ENCODE measurements at regions not wholly inside any gene's neighbourhood (a gene's known extent, or its start where the extent isn't known, plus 50 kb on each side); places are given as distances from the start of the nearest gene placed in this dataset.
"Not testable (repeated sequence)": the region's sequence is repeated elsewhere in the genome, so short reads cannot be mapped to it uniquely, and the experiment has no call there.

GRCh38 chr3:147256739-147257138 is 149.6 kb downstream of the ZIC4 start:
- ATAC-seq: no peak
- intact Hi-C loops (cut with micrococcal nuclease; ENCODE audit: unreplicated experiment): no loop called here

DNA sequence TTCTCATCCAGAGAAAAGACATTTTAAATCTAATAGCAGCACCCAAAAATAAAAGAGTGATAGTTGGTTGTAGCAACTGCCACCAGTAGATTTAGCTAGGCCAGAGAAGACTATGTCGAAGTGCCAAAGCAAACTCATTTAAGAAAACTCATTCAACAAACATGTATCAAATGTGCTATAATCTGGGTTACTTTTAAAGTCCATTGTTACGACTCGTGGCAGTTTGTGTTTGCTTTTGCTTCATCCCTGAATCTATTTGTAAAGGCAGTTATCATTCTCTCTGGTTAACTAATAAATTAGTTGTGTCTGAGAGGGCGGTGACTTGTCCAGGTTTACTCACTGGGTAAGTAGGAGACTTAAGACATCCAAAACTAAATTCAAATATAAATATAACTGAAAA is 159.4 kb downstream of the ZIC4 start:
- CTCF ChIA-PET: interaction anchor here (0.6 kb wide), 1 partner anchor 570 kb away, joined by 3 read pairs; no protein-coding TSS in a partner anchor
- no peaks in the 10 kb centered on the region for H3K4me1 ChIP-seq (ENCODE audit: control insufficient read depth, insufficient read depth, low read length)
- no peak overlapping the region for H3K27ac ChIP-seq (ENCODE audit: low read length)
- no peak overlapping the region for H3K4me3 ChIP-seq (ENCODE audit: low read depth in 2 of 2, low read length in 2 of 2)
- peaks cover 3% of the 10 kb centered on the region; the same call in 1 of the 2 replicates for H3K9me3 ChIP-seq (ENCODE audit: control insufficient read depth, insufficient read depth, low read depth, low read length)
- no peaks in the 10 kb centered on the region for H3K36me3 ChIP-seq (ENCODE audit: control insufficient read depth, insufficient read depth, low read length)
- TF ChIP-seq, protein P1, sequence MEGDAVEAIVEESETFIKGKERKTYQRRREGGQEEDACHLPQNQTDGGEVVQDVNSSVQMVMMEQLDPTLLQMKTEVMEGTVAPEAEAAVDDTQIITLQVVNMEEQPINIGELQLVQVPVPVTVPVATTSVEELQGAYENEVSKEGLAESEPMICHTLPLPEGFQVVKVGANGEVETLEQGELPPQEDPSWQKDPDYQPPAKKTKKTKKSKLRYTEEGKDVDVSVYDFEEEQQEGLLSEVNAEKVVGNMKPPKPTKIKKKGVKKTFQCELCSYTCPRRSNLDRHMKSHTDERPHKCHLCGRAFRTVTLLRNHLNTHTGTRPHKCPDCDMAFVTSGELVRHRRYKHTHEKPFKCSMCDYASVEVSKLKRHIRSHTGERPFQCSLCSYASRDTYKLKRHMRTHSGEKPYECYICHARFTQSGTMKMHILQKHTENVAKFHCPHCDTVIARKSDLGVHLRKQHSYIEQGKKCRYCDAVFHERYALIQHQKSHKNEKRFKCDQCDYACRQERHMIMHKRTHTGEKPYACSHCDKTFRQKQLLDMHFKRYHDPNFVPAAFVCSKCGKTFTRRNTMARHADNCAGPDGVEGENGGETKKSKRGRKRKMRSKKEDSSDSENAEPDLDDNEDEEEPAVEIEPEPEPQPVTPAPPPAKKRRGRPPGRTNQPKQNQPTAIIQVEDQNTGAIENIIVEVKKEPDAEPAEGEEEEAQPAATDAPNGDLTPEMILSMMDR (IDR thresholded peaks at IDR 0.05): no peak
- no peak for TF ChIP-seq TCF7L2 (IDR thresholded peaks at IDR 0.05; ENCODE audit: low read depth, low read length)
- no peak for TF ChIP-seq SIN3A (IDR thresholded peaks at IDR 0.05; ENCODE audit: borderline replicate concordance, insufficient read depth, low read depth, low read length)
- TF ChIP-seq, protein P2, sequence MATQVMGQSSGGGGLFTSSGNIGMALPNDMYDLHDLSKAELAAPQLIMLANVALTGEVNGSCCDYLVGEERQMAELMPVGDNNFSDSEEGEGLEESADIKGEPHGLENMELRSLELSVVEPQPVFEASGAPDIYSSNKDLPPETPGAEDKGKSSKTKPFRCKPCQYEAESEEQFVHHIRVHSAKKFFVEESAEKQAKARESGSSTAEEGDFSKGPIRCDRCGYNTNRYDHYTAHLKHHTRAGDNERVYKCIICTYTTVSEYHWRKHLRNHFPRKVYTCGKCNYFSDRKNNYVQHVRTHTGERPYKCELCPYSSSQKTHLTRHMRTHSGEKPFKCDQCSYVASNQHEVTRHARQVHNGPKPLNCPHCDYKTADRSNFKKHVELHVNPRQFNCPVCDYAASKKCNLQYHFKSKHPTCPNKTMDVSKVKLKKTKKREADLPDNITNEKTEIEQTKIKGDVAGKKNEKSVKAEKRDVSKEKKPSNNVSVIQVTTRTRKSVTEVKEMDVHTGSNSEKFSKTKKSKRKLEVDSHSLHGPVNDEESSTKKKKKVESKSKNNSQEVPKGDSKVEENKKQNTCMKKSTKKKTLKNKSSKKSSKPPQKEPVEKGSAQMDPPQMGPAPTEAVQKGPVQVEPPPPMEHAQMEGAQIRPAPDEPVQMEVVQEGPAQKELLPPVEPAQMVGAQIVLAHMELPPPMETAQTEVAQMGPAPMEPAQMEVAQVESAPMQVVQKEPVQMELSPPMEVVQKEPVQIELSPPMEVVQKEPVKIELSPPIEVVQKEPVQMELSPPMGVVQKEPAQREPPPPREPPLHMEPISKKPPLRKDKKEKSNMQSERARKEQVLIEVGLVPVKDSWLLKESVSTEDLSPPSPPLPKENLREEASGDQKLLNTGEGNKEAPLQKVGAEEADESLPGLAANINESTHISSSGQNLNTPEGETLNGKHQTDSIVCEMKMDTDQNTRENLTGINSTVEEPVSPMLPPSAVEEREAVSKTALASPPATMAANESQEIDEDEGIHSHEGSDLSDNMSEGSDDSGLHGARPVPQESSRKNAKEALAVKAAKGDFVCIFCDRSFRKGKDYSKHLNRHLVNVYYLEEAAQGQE (IDR thresholded peaks at IDR 0.05; ENCODE audit: insufficient read depth in 1 of 2, low read depth in 2 of 2, low read length in 1 of 2): no peak
- DNase-seq (ENCODE audit: low read depth, low spot score): no peak
- no peak for ATAC-seq
- H3K27me3 ChIP-seq (ENCODE audit: control insufficient read depth, insufficient read depth, low read length): no peaks in the 10 kb centered on the region
- POLR2A ChIA-PET: no interaction called here
- in situ Hi-C loops (cut with HindIII; ENCODE audit: low pct_unique_long_range_greater_than_20kb, low sequenced_read_pairs): no loop called here
- intact Hi-C loops (cut with micrococcal nuclease; ENCODE audit: unreplicated experiment): no loop called here
- no TSS peak for BruUV-seq (replicated peaks)

More at GRCh38 chr3:147256739-147257138, 149.6 kb downstream of the ZIC4 start:
- H3K4me3 ChIP-seq (ENCODE audit: low read depth in 2 of 2, low read length in 2 of 2): no peak overlapping the region
- DNase-seq (ENCODE audit: low read depth, low spot score): no peak
- ChIA-PET CTCF (no interaction called here), POLR2A (interaction anchor here (0.7 kb wide), 1 partner anchor 1240 kb away, joined by 6 read pairs; no protein-coding TSS in a partner anchor)
- H3K27ac ChIP-seq (ENCODE audit: low read length): no peak overlapping the region
- H3K27me3 ChIP-seq (ENCODE audit: control insufficient read depth, insufficient read depth, low read length): no peaks in the 10 kb centered on the region
- in situ Hi-C loops (cut with HindIII; ENCODE audit: low pct_unique_long_range_greater_than_20kb, low sequenced_read_pairs): no loop called here
- no peaks in the 10 kb centered on the region for H3K9me3 ChIP-seq (ENCODE audit: control insufficient read depth, insufficient read depth, low read depth, low read length)
- no peak for TF ChIP-seq TCF7L2 (IDR thresholded peaks at IDR 0.05; ENCODE audit: low read depth, low read length)
- no peak for TF ChIP-seq SIN3A (IDR thresholded peaks at IDR 0.05; ENCODE audit: borderline replicate concordance, insufficient read depth, low read depth, low read length)
- TF ChIP-seq POLR2AphosphoS5 (IDR thresholded peaks at IDR 0.05; ENCODE audit: low read depth, low read length): no peak
- TF ChIP-seq, protein P2 (IDR thresholded peaks at IDR 0.05; ENCODE audit: insufficient read depth in 1 of 2, low read depth in 2 of 2, low read length in 1 of 2): no peak
- TF ChIP-seq, protein P1 (IDR thresholded peaks at IDR 0.05): no peak
- no TSS peak for BruUV-seq (replicated peaks)
- no peaks in the 10 kb centered on the region for H3K4me1 ChIP-seq (ENCODE audit: control insufficient read depth, insufficient read depth, low read length)
- H3K36me3 ChIP-seq (ENCODE audit: control insufficient read depth, insufficient read depth, low read length): no peaks in the 10 kb centered on the region

- POLR2A ChIA-PET: interaction anchor here (0.7 kb wide), 1 partner anchor 381 kb away, joined by 4 read pairs; no protein-coding TSS in a partner anchor
These were observed 160.7 kb downstream of the ZIC4 start for GRCh38 chr3:147245638-147246037.

DNA sequence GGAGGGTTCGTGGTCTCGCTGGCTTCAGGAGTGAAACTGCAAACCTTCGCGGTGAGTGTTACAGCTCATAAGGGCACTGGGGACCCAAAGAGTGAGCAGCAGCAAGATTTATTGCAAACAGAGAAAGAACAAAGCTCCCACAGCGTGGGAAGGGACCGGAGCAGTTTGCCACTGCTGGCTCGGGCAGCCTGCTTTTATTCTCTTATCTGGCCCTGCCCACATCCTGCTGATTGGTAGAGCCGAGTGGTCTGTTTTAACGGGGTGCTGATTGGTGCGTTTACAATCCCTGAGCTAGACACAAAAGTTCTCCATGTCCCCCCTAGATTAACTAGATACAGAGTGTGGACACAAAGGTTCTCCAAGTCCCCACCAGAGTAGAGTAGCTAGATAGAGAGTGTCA is 161.3 kb downstream of the ZIC4 start:
- POLR2A ChIA-PET; BruUV-seq (replicated peaks); H3K4me3 ChIP-seq (ENCODE audit: low read depth in 2 of 2, low read length in 2 of 2); H3K36me3 ChIP-seq (ENCODE audit: control insufficient read depth, insufficient read depth, low read length); H3K9me3 ChIP-seq (ENCODE audit: control insufficient read depth, insufficient read depth, low read depth, low read length); H3K27me3 ChIP-seq (ENCODE audit: control insufficient read depth, insufficient read depth, low read length); in situ Hi-C loops (cut with HindIII; ENCODE audit: low pct_unique_long_range_greater_than_20kb, low sequenced_read_pairs); H3K4me1 ChIP-seq (ENCODE audit: control insufficient read depth, insufficient read depth, low read length); CTCF ChIA-PET; H3K27ac ChIP-seq (ENCODE audit: low read length); ATAC-seq; intact Hi-C loops (cut with micrococcal nuclease; ENCODE audit: unreplicated experiment); DNase-seq (ENCODE audit: low read depth, low spot score): not testable (repeated sequence)

More at GRCh38 chr3:147245638-147246037, 160.7 kb downstream of the ZIC4 start:
- in situ Hi-C loops (cut with HindIII; ENCODE audit: low pct_unique_long_range_greater_than_20kb, low sequenced_read_pairs); H3K4me3 ChIP-seq (ENCODE audit: low read depth in 2 of 2, low read length in 2 of 2); CTCF ChIA-PET; H3K9me3 ChIP-seq (ENCODE audit: control insufficient read depth, insufficient read depth, low read depth, low read length); H3K27me3 ChIP-seq (ENCODE audit: control insufficient read depth, insufficient read depth, low read length); H3K27ac ChIP-seq (ENCODE audit: low read length); intact Hi-C loops (cut with micrococcal nuclease; ENCODE audit: unreplicated experiment); BruUV-seq (replicated peaks); H3K36me3 ChIP-seq (ENCODE audit: control insufficient read depth, insufficient read depth, low read length); ATAC-seq; H3K4me1 ChIP-seq (ENCODE audit: control insufficient read depth, insufficient read depth, low read length); DNase-seq (ENCODE audit: low read depth, low spot score): not testable (repeated sequence)
